NT2/D1 (cell line): ENCODE measurements at regions not wholly inside any gene's neighbourhood (a gene's known extent, or its start where the extent isn't known, plus 50 kb on each side); places are given as distances from the start of the nearest gene placed in this dataset.

Source experiments
- SUZ12 ChIP-seq: IDR thresholded peaks from 2 replicates; pipeline ENCODE4 v1.6.1; 2011; ENCODE audit not compliant: insufficient read length, insufficient read depth; ENCODE audit errors: extremely low read depth
- YY1 ChIP-seq: IDR thresholded peaks from 2 replicates; pipeline ENCODE4 v1.6.1; 2011; ENCODE audit not compliant: insufficient read length, insufficient read depth
- ZNF274 ChIP-seq: IDR thresholded peaks from 2 replicates; pipeline ENCODE4 v1.6.1; 2011; ENCODE audit warnings: mild to moderate bottlenecking, low read depth, low read length

DNA sequence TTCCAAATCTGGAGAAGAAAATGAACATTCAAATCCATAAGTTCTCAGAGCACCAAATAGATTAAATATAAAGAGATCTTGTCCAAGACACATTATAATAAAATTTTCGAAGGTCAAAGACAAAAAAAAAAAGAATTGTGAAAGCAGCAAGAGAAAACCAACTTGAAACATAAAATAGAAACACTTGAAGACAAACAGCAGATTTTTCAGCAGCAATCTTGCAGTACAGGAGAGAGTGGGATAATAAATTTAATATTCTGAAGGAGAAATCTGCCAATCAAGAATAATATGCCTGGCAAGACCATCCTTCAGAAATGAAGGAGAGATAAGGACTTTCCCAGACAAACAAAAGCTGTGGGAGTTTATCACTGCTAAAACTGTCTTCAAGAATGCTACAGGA, 150.5 kb upstream of the COL8A1 start:
- TF ChIP-seq ZNF274, result no peak
- no peak for TF ChIP-seq YY1
- no peak for TF ChIP-seq SUZ12
